NCI-H748 (cell line): ENCODE measurements at regions not wholly inside any gene's neighbourhood (a gene's known extent, or its start where the extent isn't known, plus 50 kb on each side); places are given as distances from the start of the nearest gene placed in this dataset.

Experiments used
- DNase-seq: peaks from one replicate; lab custom pipeline; 2025; ENCODE audit not compliant: unreplicated experiment; lab: John Stamatoyannopoulos, UW

- DNase-seq = no peak
Measured at GRCh38 chrX:103158317-103158621, 56.6 kb upstream of the BEX4 start.

GRCh38 chrX:103157496-103158316, 57.2 kb upstream of the BEX4 start:
- peak; percentile 7 for DNase-seq

- DNase-seq = no peak
Measured at GRCh38 chrX:103155201-103155600, 59.7 kb upstream of the BEX4 start.

GRCh38 chrX:103153661-103154060, 60.7 kb upstream of the NXF3 start:
- no peak for DNase-seq

GRCh38 chrX:103151799-103152198, 58.9 kb upstream of the NXF3 start:
- DNase-seq = peak; percentile 23

GRCh38 chrX:103149652-103150051, 56.7 kb upstream of the NXF3 start:
- no peak for DNase-seq

GRCh38 chrX:103148075-103148474, 55.1 kb upstream of the NXF3 start:
- no peak for DNase-seq
